ENCODE measurements at regions not wholly inside any gene's neighbourhood (a gene's known extent, or its start where the extent isn't known, plus 50 kb on each side); places are given as distances from the start of the nearest gene placed in this dataset.

DNA sequence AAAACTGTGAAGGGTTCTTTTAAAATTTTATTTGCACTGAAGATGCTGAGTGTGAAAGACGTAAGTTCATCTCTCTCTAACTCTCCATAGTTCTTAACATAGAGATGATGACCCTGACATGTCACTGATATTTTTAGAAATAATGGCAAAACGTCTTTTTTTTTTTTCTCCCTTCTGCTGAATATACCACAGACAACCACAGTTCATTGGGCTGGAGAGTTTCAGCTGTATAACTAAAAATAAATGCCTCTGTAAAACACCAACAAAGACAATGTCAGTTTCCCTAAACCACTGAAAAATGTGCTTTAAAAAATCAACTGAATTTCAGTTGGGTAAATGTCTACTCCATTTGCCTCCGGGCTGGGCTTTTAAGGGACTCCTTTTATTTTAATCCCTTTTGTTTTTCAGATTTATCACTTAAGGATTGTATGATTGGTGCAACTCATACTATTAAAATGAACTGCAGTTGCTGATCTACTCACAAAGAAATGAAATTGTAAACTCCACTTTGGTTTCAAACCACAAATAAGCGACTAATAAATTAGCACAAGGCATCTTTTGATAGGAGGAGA is 830.9 kb upstream of the WWC1 start:
- no peak for DNase-seq
- H3K36me3 ChIP-seq: no peaks in the 10 kb centered on the region

GRCh38 chr5:167463939-167464338 is 827.5 kb upstream of the WWC1 start:
- Histone ChIP-seq H3K4me3 (no peak overlapping the region), H3K36me3 (no peaks in the 10 kb centered on the region), H3K4me1 (no peaks in the 10 kb centered on the region), H3K27me3 (no peaks in the 10 kb centered on the region), H3K9me3 (replicated peaks) (no peaks in the 10 kb centered on the region), H3K27ac (no peak overlapping the region)
- no peak for DNase-seq

More for the DNA sequence above, 830.9 kb upstream of the WWC1 start:
- Histone ChIP-seq H3K27me3 (no peaks in the 10 kb centered on the region), H3K4me1 (no peaks in the 10 kb centered on the region), H3K27ac (no peak overlapping the region), H3K9me3 (replicated peaks) (no peaks in the 10 kb centered on the region), H3K4me3 (no peak overlapping the region)

GRCh38 chr5:167466992-167467391 is 824.5 kb upstream of the WWC1 start:
- Histone ChIP-seq H3K36me3 (no peaks in the 10 kb centered on the region), H3K27me3 (no peaks in the 10 kb centered on the region), H3K4me1 (no peaks in the 10 kb centered on the region), H3K4me3 (no peak overlapping the region), H3K27ac (no peak overlapping the region), H3K9me3 (replicated peaks) (no peaks in the 10 kb centered on the region)
- DNase-seq: no peak

DNA sequence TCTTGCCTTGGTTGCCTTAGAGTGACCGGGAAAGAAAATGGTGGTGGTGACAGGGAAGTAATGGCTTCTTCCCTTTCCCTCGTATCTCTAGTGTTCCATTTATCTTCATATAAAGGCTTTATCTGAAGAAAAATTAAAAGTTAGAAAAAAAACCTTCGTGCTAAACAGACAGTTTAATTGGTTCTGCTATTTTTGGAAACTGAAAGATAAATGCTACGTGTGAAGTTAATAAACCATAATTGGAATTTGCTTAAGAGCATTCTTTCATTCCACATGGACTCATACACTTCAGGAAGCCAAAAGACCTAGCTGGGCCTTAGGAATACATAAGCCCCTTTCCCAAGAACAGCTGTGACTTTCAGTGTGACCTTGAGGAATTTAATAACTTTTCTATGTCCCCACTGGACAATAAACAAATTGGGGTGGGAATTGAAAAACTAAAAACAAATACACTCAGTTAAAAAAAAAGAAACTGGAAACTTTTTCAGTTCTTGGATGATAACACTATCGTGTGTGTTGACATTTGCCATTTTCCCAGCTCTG is 818.8 kb upstream of the WWC1 start:
- Histone ChIP-seq H3K4me3 (no peak overlapping the region), H3K36me3 (no peaks in the 10 kb centered on the region), H3K4me1 (no peaks in the 10 kb centered on the region), H3K9me3 (replicated peaks) (no peaks in the 10 kb centered on the region), H3K27ac (no peak overlapping the region), H3K27me3 (no peaks in the 10 kb centered on the region)
- no peak for DNase-seq

- H3K9me3 ChIP-seq (replicated peaks): no peaks in the 10 kb centered on the region
- H3K27me3 ChIP-seq: no peaks in the 10 kb centered on the region
- no peaks in the 10 kb centered on the region for H3K36me3 ChIP-seq
- H3K4me3 ChIP-seq: no peak overlapping the region
- no peak for DNase-seq
- no peaks in the 10 kb centered on the region for H3K4me1 ChIP-seq
- H3K27ac ChIP-seq: no peak overlapping the region
These were observed 813.3 kb upstream of the WWC1 start for GRCh38 chr5:167478188-167478587.

GRCh38 chr5:167479779-167480178 is 811.7 kb upstream of the WWC1 start:
- Histone ChIP-seq H3K36me3 (no peaks in the 10 kb centered on the region), H3K9me3 (replicated peaks) (no peaks in the 10 kb centered on the region), H3K27me3 (no peaks in the 10 kb centered on the region), H3K4me1 (no peaks in the 10 kb centered on the region), H3K4me3 (no peak overlapping the region), H3K27ac (no peak overlapping the region)
- DNase-seq: no peak

- Histone ChIP-seq H3K4me1 (no peaks in the 10 kb centered on the region), H3K27ac (no peak overlapping the region), H3K4me3 (no peak overlapping the region), H3K27me3 (no peaks in the 10 kb centered on the region), H3K9me3 (replicated peaks) (no peaks in the 10 kb centered on the region), H3K36me3 (no peaks in the 10 kb centered on the region)
- DNase-seq: no peak
These were observed 810.1 kb upstream of the WWC1 start for GRCh38 chr5:167481345-167481744.

GRCh38 chr5:167482555-167482954 is 808.9 kb upstream of the WWC1 start:
- H3K27me3 ChIP-seq: no peaks in the 10 kb centered on the region
- H3K36me3 ChIP-seq: no peaks in the 10 kb centered on the region
- H3K4me1 ChIP-seq: no peaks in the 10 kb centered on the region
- H3K4me3 ChIP-seq: no peak overlapping the region
- DNase-seq: no peak
- H3K9me3 ChIP-seq (replicated peaks): no peaks in the 10 kb centered on the region
- H3K27ac ChIP-seq: no peak overlapping the region

- Histone ChIP-seq H3K27me3 (no peaks in the 10 kb centered on the region), H3K4me1 (no peaks in the 10 kb centered on the region), H3K27ac (no peak overlapping the region), H3K9me3 (replicated peaks) (no peaks in the 10 kb centered on the region), H3K4me3 (no peak overlapping the region), H3K36me3 (no peaks in the 10 kb centered on the region)
- no peak for DNase-seq
These were observed 806.2 kb upstream of the WWC1 start for GRCh38 chr5:167485061-167485774.

- no peak overlapping the region for H3K4me3 ChIP-seq
- H3K4me1 ChIP-seq: no peaks in the 10 kb centered on the region
- H3K36me3 ChIP-seq: no peaks in the 10 kb centered on the region
- no peak for DNase-seq
- H3K27ac ChIP-seq: no peak overlapping the region
- no peaks in the 10 kb centered on the region for H3K27me3 ChIP-seq
- H3K9me3 ChIP-seq (replicated peaks): no peaks in the 10 kb centered on the region
These were observed 803.1 kb upstream of the WWC1 start for GRCh38 chr5:167488371-167488770.

DNA sequence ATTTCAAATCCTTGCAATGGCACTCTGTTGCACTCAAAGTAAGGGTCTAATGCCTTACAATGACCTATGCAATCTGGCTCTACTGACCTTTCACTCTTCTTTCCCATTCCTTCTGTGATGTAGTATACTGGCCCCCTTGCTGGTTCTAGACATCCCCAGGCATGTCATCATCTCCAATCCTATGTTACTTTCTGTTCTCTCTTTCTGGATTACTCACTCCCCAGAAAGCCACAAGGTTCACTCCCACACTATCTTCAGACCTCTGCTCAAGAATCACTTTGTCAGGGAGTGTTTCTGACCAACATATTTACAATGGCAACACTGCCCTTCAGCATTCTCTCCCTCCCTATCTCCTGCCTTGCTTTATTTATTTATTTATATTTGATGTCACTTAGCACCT is 802.2 kb upstream of the WWC1 start:
- no peaks in the 10 kb centered on the region for H3K4me1 ChIP-seq
- H3K27ac ChIP-seq: no peak overlapping the region
- H3K4me3 ChIP-seq: no peak overlapping the region
- no peaks in the 10 kb centered on the region for H3K9me3 ChIP-seq (replicated peaks)
- no peaks in the 10 kb centered on the region for H3K27me3 ChIP-seq
- no peak for DNase-seq
- no peaks in the 10 kb centered on the region for H3K36me3 ChIP-seq

DNA sequence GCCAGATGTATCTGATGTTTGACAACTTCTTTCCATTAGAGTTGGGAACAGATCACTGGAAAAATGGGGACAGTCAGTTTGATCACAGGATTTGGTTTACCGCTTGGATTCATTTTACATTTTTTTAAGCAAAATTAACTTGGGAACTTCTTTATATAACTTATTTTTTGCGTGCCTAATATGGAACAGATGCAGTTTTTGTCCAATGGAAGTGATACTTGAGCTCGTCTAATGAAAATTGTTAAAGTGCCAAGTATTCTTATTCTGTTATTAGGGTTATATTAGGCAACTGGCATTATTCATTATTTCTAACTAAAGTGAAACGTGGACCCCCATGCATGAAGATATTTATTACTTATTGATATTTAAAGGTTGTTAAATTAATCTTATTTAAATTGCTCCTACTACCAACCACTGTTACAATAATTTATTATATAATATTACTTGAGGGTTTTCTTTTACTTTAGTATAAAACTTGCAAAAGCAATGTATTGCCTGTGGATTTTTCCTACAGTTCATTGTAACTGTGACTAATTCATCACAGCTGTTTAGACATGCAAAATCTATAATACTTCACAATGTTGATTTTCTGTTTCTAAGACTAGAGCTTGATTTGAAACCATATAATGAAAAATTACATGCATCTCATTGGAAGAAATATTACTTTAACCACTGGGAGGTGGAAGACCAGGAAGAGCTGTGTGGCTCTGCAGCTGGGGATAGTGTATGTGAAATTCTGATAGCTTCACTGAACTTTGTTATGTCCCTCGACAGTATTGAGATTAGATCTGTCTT is 787.3 kb upstream of the WWC1 start:
- Histone ChIP-seq H3K27ac (peak overlapping the region; percentile 71), H3K9me3 (replicated peaks) (no peaks in the 10 kb centered on the region), H3K4me1 (peaks cover 14% of the 10 kb centered on the region), H3K4me3 (no peak overlapping the region), H3K36me3 (no peaks in the 10 kb centered on the region), H3K27me3 (no peaks in the 10 kb centered on the region)
- DNase-seq: peak; percentile 10 to 57

DNA sequence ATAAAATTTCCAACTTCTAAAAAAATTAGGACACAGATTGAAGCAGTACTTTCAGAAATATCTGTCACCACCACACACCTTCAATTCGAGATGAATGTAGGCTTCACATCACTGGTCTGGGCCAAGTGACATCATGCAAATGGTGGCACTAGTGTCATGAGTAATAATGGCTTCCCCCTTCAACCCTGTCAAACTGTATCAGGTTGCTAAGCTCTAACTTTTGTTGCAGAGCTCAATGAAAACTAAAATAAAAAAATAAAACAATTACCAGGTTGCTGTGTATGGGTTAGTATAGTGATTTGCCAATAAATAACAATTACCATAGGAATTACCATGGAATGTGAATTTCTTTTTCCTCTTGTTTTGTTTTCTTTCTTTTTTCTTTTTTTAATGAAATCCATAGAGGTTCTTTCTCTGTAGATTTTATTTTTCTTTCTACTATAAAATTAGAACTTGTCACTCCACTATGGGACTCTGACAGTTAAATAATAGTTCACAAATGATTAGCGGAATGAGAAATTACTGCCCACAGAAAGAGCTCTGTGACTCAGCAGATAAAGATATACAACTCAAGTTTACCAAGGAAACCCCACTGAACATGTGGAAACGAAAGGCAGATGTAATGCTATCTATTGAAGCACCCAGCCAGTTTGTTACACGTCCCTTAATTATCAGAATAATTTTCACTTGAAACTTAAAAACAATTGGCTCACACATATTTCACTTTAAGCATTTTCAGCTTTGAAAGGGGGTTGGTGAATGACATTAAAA is 783.8 kb upstream of the WWC1 start:
- Histone ChIP-seq H3K27me3 (no peaks in the 10 kb centered on the region), H3K27ac (no peak overlapping the region), H3K4me3 (no peak overlapping the region), H3K36me3 (no peaks in the 10 kb centered on the region), H3K9me3 (replicated peaks) (no peaks in the 10 kb centered on the region), H3K4me1 (peaks cover 14% of the 10 kb centered on the region)
- no peak for DNase-seq

GRCh38 chr5:167509076-167509475 is 782.4 kb upstream of the WWC1 start:
- no peak overlapping the region for H3K4me3 ChIP-seq
- H3K27ac ChIP-seq: no peak overlapping the region
- DNase-seq: no peak
- no peaks in the 10 kb centered on the region for H3K36me3 ChIP-seq
- H3K27me3 ChIP-seq: peaks cover 2% of the 10 kb centered on the region; the same call in 1 of the 2 replicates
- H3K4me1 ChIP-seq: peaks cover 7% of the 10 kb centered on the region; the same call in 1 of the 2 replicates
- H3K9me3 ChIP-seq (replicated peaks): no peaks in the 10 kb centered on the region
